HUES48 (cell line): ENCODE measurements at regions not wholly inside any gene's neighbourhood (a gene's known extent, or its start where the extent isn't known, plus 50 kb on each side); places are given as distances from the start of the nearest gene placed in this dataset.

Experiments used
- H3K27ac ChIP-seq: one replicate; pipeline ENCODE4 v1.7.0; 2013; ENCODE audit warnings: low read depth, low read length, inconsistent platforms
- H3K27me3 ChIP-seq: 2 replicates; pipeline ENCODE4 v1.6.1; 2013; ENCODE audit warnings: mild to moderate bottlenecking, low read length; ENCODE audit not compliant: control insufficient read depth, insufficient read depth
- H3K36me3 ChIP-seq: 2 replicates; pipeline ENCODE4 v1.6.1; 2013; ENCODE audit warnings: low read length; ENCODE audit not compliant: control insufficient read depth, insufficient read depth
- H3K4me1 ChIP-seq: 2 replicates; pipeline ENCODE4 v1.6.1; 2013; ENCODE audit warnings: mild to moderate bottlenecking, low read length; ENCODE audit not compliant: control insufficient read depth, insufficient read depth
- H3K4me3 ChIP-seq: 2 replicates; pipeline ENCODE4 v1.5.1; 2013; ENCODE audit warnings: mild to moderate bottlenecking, low read depth, low read length
- H3K9ac ChIP-seq: 2 replicates; pipeline ENCODE4 v1.6.1; 2013; ENCODE audit warnings: mild to moderate bottlenecking, low read depth, low read length, moderate library complexity
- H3K9me3 ChIP-seq: 2 replicates; pipeline ENCODE4 v1.6.1; 2013; ENCODE audit warnings: low read length; ENCODE audit not compliant: control insufficient read depth, insufficient read depth

DNA sequence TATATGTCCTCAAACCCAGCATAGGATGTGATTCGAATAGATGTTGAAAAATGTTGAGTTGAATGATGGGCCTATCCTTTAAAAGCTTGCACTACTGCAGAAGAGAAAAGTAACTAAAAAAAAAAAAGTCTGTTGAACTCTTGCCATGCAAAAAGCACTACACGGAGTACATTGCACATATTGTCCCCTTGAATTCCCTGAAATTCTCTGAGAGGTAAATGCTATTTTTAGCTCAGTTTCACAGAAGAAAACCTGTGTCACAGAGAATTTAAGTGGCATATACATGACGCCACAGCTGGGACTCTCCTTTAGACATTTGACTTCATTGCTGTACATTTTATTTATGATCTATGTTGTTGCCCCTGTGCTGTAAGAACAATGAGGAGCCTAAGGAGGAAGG is 583.8 kb downstream of the SOX6 start:
- H3K4me3 ChIP-seq: no peak overlapping the region

DNA sequence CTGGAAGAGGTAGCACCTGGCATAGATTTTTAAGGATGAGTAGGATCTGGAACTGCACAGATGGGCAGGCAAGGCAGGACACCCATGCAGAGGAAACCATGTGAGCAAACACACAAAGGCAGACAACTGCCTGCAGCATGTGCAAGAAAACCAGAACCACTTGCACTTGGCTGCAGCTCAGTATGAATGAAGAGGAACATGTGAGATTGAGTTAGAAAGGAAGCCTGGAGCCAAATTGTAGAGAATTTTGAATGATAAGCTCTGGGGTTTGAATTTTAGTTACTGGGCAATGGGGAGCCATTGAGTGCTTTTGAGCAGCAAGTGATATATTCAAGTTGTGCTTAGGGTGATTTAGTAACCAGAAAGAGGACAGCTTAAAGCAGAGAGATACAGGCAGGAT is 583.4 kb downstream of the SOX6 start:
- no peaks in the 10 kb centered on the region for H3K36me3 ChIP-seq
- no peaks in the 10 kb centered on the region for H3K27me3 ChIP-seq
- H3K27ac ChIP-seq: no peak overlapping the region
- no peaks in the 10 kb centered on the region for H3K4me1 ChIP-seq
- no peaks in the 10 kb centered on the region for H3K9me3 ChIP-seq
- no peak overlapping the region for H3K9ac ChIP-seq
- H3K4me3 ChIP-seq: no peak overlapping the region

More for the DNA sequence above, 583.8 kb downstream of the SOX6 start:
- H3K4me1 ChIP-seq: no peaks in the 10 kb centered on the region
- H3K9ac ChIP-seq: no peak overlapping the region
- no peaks in the 10 kb centered on the region for H3K27me3 ChIP-seq
- no peaks in the 10 kb centered on the region for H3K9me3 ChIP-seq
- H3K27ac ChIP-seq: no peak overlapping the region
- H3K36me3 ChIP-seq: no peaks in the 10 kb centered on the region

DNA sequence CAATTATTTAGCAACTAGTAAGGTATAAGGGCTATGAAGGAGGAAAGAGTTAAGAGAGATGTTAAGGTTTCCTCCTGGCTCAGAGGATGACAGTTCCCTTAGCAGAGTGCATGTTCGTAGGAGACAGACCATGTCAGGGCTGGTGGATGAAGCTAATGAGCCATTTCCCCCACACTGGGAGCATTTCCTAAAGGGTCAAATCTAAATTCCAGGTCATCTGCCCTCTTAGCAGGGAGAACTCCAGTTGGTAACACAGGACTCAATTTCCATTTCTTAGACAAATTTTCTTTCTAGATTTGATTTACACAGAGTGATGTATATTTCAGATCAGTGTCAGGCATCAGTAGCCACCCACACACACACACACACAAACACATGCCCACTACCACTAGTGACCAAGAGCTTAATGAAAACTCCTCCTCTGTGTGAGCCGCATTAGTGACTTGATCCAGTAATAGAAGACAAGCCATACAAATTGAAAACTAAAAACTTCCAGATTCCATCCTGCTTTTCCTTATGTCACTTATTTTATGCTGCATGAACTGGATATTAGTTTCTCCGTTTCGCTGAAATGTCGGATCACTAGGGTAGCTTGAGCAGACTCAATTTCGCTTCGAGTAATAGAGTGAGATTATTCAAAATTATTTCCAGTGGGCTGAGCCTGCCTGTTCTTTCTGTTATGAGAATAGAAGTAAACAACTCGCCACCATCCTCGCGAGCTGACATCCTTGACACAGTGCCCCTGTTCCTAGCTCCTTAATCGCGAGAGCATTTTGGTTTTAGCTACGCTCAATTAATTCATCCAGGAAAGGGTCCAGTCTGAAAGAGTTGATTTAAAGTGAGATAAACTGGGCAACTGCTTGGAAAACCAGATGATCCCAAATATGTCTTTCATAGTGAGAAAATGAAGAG is 582.6 kb downstream of the SOX6 start:
- H3K27me3 ChIP-seq: no peaks in the 10 kb centered on the region
- H3K9me3 ChIP-seq: no peaks in the 10 kb centered on the region
- H3K36me3 ChIP-seq: no peaks in the 10 kb centered on the region
- no peak overlapping the region for H3K4me3 ChIP-seq
- H3K27ac ChIP-seq: no peak overlapping the region
- no peaks in the 10 kb centered on the region for H3K4me1 ChIP-seq
- H3K9ac ChIP-seq: no peak overlapping the region

DNA sequence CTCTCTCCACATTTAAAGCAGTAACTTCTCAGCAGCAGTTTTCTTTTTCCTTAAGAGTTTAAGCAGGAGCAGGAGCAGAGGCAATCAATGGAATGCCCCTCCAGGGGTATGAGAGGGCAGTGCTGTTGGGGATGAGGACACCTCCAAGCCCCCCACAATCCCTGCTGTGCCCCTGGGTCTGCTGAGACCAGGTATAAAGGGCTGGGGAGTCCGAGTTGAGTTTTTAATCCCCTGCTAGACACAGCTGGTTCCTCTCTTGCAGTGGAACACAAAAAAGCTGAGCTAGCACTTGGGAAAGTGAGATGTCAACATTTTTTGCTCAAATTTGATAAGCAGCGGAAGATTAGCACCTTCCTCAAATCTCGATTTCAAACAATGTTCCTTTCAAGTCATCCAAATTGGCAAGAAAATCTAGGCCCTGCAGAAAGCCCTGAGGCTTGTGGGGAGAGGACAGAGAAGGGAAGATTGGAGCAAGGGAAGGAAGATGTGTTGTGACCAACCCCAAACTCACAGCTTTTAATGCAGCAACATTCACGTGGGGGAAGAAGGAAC is 581.9 kb downstream of the SOX6 start:
- Histone ChIP-seq H3K4me3 (no peak overlapping the region), H3K27me3 (no peaks in the 10 kb centered on the region), H3K36me3 (no peaks in the 10 kb centered on the region), H3K9ac (no peak overlapping the region), H3K9me3 (no peaks in the 10 kb centered on the region), H3K27ac (no peak overlapping the region), H3K4me1 (no peaks in the 10 kb centered on the region)

DNA sequence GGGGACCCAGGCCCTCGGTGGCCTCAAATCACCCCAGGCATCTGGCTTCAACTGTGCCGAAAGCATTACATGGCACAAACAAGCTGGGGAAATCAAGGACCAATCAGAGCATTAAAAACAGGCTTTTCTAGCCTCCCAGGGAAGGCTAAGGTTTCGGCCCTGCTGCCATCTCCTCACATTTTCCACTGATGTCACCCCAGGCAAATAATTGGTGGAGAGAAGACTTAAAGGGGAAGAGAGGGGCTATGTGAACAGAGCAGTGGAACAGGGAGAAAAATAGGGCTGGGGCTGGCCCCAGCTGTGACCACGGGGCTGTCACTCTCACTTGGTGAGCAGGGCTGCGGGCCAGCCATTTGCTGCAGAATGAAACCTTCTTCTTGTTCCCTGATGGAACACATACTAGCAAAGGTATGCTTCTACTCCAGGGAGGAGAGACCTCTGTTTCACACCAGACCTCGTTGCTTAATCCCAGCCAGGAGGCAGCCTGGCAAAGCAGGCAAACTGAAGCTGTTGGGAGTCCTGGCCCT is 581.3 kb downstream of the SOX6 start:
- no peak overlapping the region for H3K9ac ChIP-seq
- no peaks in the 10 kb centered on the region for H3K36me3 ChIP-seq
- no peak overlapping the region for H3K4me3 ChIP-seq
- H3K4me1 ChIP-seq: no peaks in the 10 kb centered on the region
- H3K27ac ChIP-seq: no peak overlapping the region
- no peaks in the 10 kb centered on the region for H3K9me3 ChIP-seq
- H3K27me3 ChIP-seq: no peaks in the 10 kb centered on the region

DNA sequence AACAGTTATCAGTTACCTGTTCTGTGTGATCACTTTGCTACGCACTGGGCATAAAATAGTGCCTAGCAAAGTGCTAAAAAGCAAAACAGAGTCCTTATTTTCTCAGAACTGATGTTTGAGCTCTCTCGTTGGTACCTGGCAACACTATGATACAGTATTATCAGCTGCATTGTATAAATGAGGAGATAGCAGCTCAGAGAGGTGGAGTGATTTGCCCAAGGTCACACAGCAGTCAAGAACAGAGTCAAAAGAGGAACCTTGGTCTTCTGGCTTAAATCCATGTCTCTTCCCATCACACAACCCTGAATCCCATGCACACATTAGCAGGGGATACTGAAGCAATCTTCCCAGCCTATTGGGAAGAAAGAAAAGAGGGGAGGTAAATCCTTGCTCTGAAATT is 580.5 kb downstream of the SOX6 start:
- Histone ChIP-seq H3K27me3 (no peaks in the 10 kb centered on the region), H3K9me3 (no peaks in the 10 kb centered on the region), H3K9ac (no peak overlapping the region), H3K4me1 (no peaks in the 10 kb centered on the region), H3K4me3 (no peak overlapping the region), H3K27ac (no peak overlapping the region), H3K36me3 (no peaks in the 10 kb centered on the region)

DNA sequence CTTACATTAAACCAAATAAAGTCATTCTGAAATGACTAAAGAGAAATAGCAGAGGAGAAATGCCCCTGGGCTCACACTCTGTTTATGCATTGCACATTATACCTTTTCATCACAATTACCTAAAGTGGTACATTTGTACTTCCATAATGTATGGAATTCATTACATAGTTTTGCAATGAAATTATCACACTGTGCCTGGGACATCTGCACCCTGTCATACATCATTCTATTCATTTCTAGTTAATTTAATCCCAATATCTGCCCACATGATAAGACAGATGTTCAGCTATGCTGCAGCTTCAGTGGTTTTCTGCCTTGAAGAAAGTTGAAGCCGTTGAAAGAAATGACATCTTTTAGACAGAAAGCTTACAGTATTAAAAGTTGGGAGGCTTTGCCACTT is 580.0 kb downstream of the SOX6 start:
- Histone ChIP-seq H3K4me1 (no peaks in the 10 kb centered on the region), H3K27me3 (no peaks in the 10 kb centered on the region), H3K9ac (no peak overlapping the region), H3K9me3 (no peaks in the 10 kb centered on the region), H3K27ac (no peak overlapping the region), H3K4me3 (no peak overlapping the region), H3K36me3 (no peaks in the 10 kb centered on the region)

DNA sequence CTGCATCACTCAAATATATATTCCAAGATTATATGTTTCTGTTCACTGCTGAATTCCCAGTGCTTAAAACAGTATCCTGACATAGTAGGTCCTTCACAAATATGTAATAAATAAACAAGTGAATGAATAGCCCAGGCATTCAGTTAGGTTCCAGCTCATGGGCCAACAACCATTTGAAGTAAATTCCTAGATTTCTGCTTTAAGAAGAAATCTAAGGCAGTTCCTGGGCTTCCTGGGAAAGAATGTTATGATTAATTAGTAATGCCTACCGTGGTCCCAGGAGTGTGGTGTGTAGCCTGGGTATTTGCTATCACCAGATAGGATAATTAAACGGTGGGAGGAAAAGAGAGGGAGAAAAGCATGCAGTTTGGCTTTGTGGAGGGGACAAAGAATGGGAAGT is 576.8 kb downstream of the SOX6 start:
- H3K36me3 ChIP-seq: no peaks in the 10 kb centered on the region
- peaks cover 8% of the 10 kb centered on the region; the same call in 1 of the 2 replicates for H3K4me1 ChIP-seq
- H3K9me3 ChIP-seq: no peaks in the 10 kb centered on the region
- H3K27me3 ChIP-seq: no peaks in the 10 kb centered on the region
- no peak overlapping the region for H3K4me3 ChIP-seq
- H3K27ac ChIP-seq: no peak overlapping the region
- H3K9ac ChIP-seq: no peak overlapping the region

DNA sequence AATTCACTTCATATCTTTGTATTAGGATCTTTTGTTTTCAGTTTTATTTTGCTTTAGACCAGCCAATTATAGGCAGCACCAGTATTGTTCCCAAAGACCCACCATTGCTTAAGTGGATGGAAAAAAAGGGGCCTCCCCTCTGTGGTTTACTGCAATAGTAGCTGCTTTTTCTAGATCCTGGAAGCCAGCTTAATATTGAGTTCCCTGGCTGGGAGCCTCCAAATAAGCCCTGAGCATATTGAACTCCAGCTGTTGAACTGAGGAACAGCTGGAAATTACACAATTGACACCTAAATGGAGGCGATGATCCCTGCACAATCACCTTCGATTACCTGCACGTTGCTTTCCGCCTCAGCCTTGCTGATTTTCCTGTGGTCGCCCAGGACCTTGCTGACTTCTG is 576.0 kb downstream of the SOX6 start:
- Histone ChIP-seq H3K9ac (no peak overlapping the region), H3K27me3 (no peaks in the 10 kb centered on the region), H3K9me3 (no peaks in the 10 kb centered on the region), H3K4me3 (no peak overlapping the region), H3K36me3 (no peaks in the 10 kb centered on the region), H3K27ac (no peak overlapping the region), H3K4me1 (peaks cover 8% of the 10 kb centered on the region; the same call in 1 of the 2 replicates)

DNA sequence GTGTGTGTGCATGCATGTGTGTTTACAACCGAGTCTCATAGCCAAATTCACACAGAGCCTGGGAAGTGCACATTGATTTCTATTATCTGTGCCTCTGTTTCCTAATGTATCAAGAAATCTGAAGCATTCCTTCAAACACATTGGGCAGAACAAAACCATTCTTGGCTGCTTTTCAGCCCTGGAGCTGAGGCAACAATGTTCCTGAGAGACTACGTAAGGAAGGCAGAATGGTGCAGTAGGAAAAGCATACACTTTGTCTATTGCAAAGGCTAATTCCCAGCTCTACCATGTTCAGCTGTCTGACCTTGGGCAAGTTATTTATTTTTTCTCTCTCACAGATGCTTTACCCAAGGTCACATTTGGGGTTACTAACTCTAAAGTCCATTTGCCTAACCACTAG is 575.5 kb downstream of the SOX6 start:
- Histone ChIP-seq H3K9me3 (no peaks in the 10 kb centered on the region), H3K4me3 (no peak overlapping the region), H3K27me3 (no peaks in the 10 kb centered on the region), H3K9ac (no peak overlapping the region), H3K36me3 (no peaks in the 10 kb centered on the region), H3K27ac (no peak overlapping the region), H3K4me1 (peaks cover 8% of the 10 kb centered on the region; the same call in 1 of the 2 replicates)

DNA sequence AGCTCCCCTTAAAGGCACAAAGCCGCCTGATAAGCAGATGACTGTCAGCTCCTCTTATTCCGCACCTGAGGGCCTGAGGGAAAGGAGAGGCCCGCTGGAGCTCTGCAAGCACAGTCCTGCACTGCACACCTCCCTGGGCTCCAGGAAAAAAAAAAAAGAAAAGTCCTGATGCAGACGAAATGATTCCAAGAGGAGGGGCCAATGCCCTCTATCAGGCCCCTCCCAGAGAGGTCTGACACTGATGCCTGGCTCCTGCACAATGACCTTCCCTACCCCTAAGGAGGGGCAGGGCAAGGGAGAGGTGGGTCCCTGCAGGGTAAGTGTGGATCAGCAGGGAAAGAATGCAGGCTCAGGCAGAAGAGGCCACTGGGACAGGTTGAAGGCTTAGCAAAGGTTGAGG is 572.7 kb downstream of the SOX6 start:
- no peak overlapping the region for H3K27ac ChIP-seq
- H3K36me3 ChIP-seq: no peaks in the 10 kb centered on the region
- H3K9me3 ChIP-seq: no peaks in the 10 kb centered on the region
- H3K4me3 ChIP-seq: no peak overlapping the region
- H3K4me1 ChIP-seq: peaks cover 8% of the 10 kb centered on the region; the same call in 1 of the 2 replicates
- H3K27me3 ChIP-seq: no peaks in the 10 kb centered on the region
- no peak overlapping the region for H3K9ac ChIP-seq
